C4-2B (cell line): ENCODE measurements at regions not wholly inside any gene's neighbourhood (a gene's known extent, or its start where the extent isn't known, plus 50 kb on each side); places are given as distances from the start of the nearest gene placed in this dataset.

Experiments used
- CTCF ChIP-seq: fragments of 450-650 bp; conservative IDR thresholded peaks from 2 replicates; pipeline ENCODE4 v1.5.1; 2017; ENCODE audit warnings: mild to moderate bottlenecking
- ZFX ChIP-seq: fragments of 450-650 bp; IDR thresholded peaks from 2 replicates; pipeline ENCODE4 v1.6.1; 2017

DNA sequence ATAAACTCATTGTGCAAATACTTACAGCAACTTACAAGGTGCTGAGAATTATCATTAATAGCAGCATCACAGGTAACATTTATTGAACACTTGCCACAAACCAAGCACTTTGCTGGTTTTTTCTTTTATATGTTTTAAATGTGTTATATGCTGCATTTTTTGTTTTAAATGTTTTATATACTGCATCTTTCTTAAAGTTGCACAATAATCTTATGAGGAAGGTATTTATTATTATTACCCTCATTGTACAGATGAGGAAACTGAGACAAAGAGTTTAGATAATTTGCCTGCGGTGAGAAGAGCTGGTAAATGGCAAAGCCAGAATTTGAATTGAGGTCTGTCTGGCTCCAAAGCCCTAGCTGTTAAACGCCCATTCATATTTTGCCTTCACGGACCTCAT is 52.2 kb upstream of the RIOK3 start:
- TF ChIP-seq CTCF = no peak
- TF ChIP-seq ZFX = no peak
